ENCODE measurements at regions not wholly inside any gene's neighbourhood (a gene's known extent, or its start where the extent isn't known, plus 50 kb on each side); places are given as distances from the start of the nearest gene placed in this dataset.

DNA sequence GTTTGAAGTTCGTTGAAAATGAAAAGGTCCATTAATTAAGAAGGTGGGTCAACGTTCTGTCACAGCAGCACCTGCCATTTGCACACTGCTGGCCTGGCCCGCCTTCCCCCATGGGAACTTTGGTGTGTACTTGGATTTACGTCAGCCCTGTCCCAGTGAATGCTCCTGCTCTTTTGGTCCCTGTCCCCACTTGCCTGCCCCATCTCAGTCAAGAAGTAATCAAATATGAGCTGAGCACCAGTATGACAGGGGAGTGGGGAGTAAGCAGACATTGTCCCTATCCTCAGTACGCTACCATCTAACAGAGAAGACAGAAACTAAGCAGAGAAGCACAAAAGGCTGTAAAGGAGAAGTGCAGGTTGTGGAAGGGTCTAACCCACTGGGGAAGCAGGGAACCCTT lies 65.1 kb downstream of the SLC4A3 start:
- Histone ChIP-seq H3K36me3 (ENCODE audit: control insufficient read depth in 5 of 5, insufficient read depth in 5 of 5, low read length in 5 of 5) (no peaks in the 10 kb centered on the region), H3K4me1 (ENCODE audit: control insufficient read depth in 5 of 5, insufficient read depth in 5 of 5, low read length in 5 of 5) (peaks cover 0 to 6% (median 3%) of the 10 kb centered on the region in 5 donors), H3K9me3 (ENCODE audit: control insufficient read depth in 5 of 5, low read length in 5 of 5) (no peaks in the 10 kb centered on the region), H3K27me3 (ENCODE audit: control insufficient read depth in 5 of 5, insufficient read depth in 4 of 5, low read length in 5 of 5) (peaks cover 0 to 13% (median 8%) of the 10 kb centered on the region in 5 donors), H3K9ac (ENCODE audit: low read length in 5 of 5) (no peak overlapping the region), H3K4me3 (ENCODE audit: low read depth in 1 of 5, low read length in 5 of 5) (no peak overlapping the region), H3K27ac (ENCODE audit: low read depth, low read length) (no peak overlapping the region)

GRCh38 chr2:219695145-219695709 lies 67.8 kb downstream of the SLC4A3 start:
- no peaks in the 10 kb centered on the region for H3K36me3 ChIP-seq (ENCODE audit: control insufficient read depth in 5 of 5, insufficient read depth in 5 of 5, low read length in 5 of 5)
- no peak overlapping the region for H3K9ac ChIP-seq (ENCODE audit: low read length in 5 of 5)
- H3K27me3 ChIP-seq (ENCODE audit: control insufficient read depth in 5 of 5, insufficient read depth in 4 of 5, low read length in 5 of 5), result peaks cover 0 to 7% (median 4%) of the 10 kb centered on the region in 5 donors
- H3K4me3 ChIP-seq (ENCODE audit: low read depth in 1 of 5, low read length in 5 of 5), result no peak overlapping the region
- H3K9me3 ChIP-seq (ENCODE audit: control insufficient read depth in 5 of 5, low read length in 5 of 5), result no peaks in the 10 kb centered on the region
- H3K4me1 ChIP-seq (ENCODE audit: control insufficient read depth in 5 of 5, insufficient read depth in 5 of 5, low read length in 5 of 5), result no peaks in the 10 kb centered on the region
- H3K27ac ChIP-seq (ENCODE audit: low read depth, low read length), result no peak overlapping the region

DNA sequence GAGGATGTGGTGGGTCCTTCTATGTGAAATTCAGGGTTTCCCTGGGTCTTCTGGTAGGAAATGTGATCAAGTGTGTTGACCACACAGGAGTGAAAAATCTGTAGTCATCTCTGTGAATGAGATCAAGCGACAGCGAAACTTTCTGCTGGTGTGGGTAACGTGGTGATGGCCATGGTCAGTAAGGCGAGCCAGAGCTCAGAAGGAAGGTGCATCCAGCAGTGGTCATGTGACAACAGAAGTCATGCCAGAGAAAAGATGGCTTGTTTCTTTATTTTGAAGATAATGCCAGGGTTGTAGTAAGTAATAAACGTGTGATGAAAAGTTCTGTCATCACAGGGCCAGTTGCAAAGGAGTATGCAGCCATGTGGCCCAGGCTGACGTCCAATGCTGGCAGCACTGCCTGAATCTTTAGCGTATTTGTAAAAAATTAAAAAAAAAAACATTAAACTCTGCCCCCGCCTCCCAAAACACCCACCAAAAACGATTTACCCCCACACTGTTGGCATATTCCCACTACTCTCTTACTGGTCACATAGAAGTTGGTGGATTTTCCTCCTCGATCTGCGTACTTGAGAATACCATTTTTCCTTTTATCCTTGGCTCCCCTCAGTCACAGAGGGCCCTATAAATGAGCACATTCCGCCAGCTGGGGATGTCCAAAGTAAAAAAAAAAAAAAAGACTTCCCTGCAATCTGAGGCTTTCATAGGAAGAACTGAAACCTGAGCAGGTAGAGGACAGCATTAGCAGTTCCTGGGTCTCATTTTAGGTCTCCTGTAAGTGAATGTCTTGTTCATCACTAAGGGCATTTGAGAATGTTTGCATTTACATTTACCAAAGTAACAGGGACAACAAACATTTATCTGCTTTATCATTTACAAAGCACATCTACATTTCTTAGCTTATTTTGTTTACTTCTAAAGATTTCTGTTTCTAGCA lies 70.6 kb downstream of the SLC4A3 start:
- H3K27ac ChIP-seq (ENCODE audit: low read depth, low read length), result no peak overlapping the region
- H3K4me1 ChIP-seq (ENCODE audit: control insufficient read depth in 5 of 5, insufficient read depth in 5 of 5, low read length in 5 of 5), result peaks cover 0 to 4% (median 0%) of the 10 kb centered on the region in 5 donors
- H3K4me3 ChIP-seq (ENCODE audit: low read depth in 1 of 5, low read length in 5 of 5), result no peak overlapping the region
- no peak overlapping the region for H3K9ac ChIP-seq (ENCODE audit: low read length in 5 of 5)
- no peaks in the 10 kb centered on the region for H3K9me3 ChIP-seq (ENCODE audit: control insufficient read depth in 5 of 5, low read length in 5 of 5)
- H3K36me3 ChIP-seq (ENCODE audit: control insufficient read depth in 5 of 5, insufficient read depth in 5 of 5, low read length in 5 of 5), result no peaks in the 10 kb centered on the region
- H3K27me3 ChIP-seq (ENCODE audit: control insufficient read depth in 5 of 5, insufficient read depth in 4 of 5, low read length in 5 of 5), result peaks cover 0 to 10% (median 4%) of the 10 kb centered on the region in 5 donors

DNA sequence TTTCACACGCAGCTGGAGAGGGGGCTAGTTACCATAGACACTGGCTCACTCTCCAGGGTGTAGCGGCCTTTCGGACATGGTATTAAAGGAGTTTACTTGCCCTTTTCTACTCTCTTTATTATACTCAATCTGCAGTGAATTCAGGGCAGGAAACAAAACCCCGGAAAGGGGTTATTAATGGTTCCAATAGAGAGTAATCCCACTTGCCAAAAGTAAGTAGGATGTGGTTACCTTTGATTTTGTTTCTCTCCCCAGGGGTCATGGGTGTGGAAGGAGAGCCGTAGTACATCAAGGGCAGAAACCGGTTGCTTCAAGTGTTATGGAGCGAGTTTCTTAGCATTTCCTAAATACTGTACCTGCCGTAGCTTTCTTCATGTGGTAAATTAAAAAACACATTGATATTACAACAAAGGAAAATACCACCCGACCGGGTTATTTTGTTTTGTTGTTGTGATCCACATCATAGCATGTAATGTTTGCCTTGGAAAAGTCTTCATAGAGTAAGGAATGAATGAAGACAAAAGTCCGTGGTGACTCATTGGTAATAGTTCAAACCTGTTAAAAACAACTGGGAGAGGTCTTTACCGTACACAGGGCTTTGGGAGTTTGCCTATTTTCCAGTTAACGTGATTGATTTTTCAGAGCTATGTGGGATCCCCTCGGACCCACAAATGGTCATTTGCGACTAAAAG lies 71.5 kb downstream of the SLC4A3 start:
- no peaks in the 10 kb centered on the region for H3K9me3 ChIP-seq (ENCODE audit: control insufficient read depth in 5 of 5, low read length in 5 of 5)
- H3K27me3 ChIP-seq (ENCODE audit: control insufficient read depth in 5 of 5, insufficient read depth in 4 of 5, low read length in 5 of 5), result peaks cover 0 to 16% (median 7%) of the 10 kb centered on the region in 5 donors

GRCh38 chr2:219699440-219699821 lies 72.0 kb downstream of the SLC4A3 start:
- Histone ChIP-seq H3K27me3 (ENCODE audit: control insufficient read depth in 5 of 5, insufficient read depth in 4 of 5, low read length in 5 of 5) (peaks cover 0 to 17% (median 7%) of the 10 kb centered on the region in 5 donors), H3K4me1 (ENCODE audit: control insufficient read depth in 5 of 5, insufficient read depth in 5 of 5, low read length in 5 of 5) (peaks cover 0 to 4% (median 0%) of the 10 kb centered on the region in 5 donors), H3K9ac (ENCODE audit: low read length in 5 of 5) (no peak overlapping the region), H3K36me3 (ENCODE audit: control insufficient read depth in 5 of 5, insufficient read depth in 5 of 5, low read length in 5 of 5) (no peaks in the 10 kb centered on the region), H3K4me3 (ENCODE audit: low read depth in 1 of 5, low read length in 5 of 5) (no peak overlapping the region), H3K9me3 (ENCODE audit: control insufficient read depth in 5 of 5, low read length in 5 of 5) (no peaks in the 10 kb centered on the region), H3K27ac (ENCODE audit: low read depth, low read length) (no peak overlapping the region)

More for the DNA sequence above, 71.5 kb downstream of the SLC4A3 start:
- Histone ChIP-seq H3K36me3 (ENCODE audit: control insufficient read depth in 5 of 5, insufficient read depth in 5 of 5, low read length in 5 of 5) (no peaks in the 10 kb centered on the region), H3K4me1 (ENCODE audit: control insufficient read depth in 5 of 5, insufficient read depth in 5 of 5, low read length in 5 of 5) (peaks cover 0 to 4% (median 0%) of the 10 kb centered on the region in 5 donors), H3K9ac (ENCODE audit: low read length in 5 of 5) (no peak overlapping the region), H3K4me3 (ENCODE audit: low read depth in 1 of 5, low read length in 5 of 5) (no peak overlapping the region), H3K27ac (ENCODE audit: low read depth, low read length) (no peak overlapping the region)

DNA sequence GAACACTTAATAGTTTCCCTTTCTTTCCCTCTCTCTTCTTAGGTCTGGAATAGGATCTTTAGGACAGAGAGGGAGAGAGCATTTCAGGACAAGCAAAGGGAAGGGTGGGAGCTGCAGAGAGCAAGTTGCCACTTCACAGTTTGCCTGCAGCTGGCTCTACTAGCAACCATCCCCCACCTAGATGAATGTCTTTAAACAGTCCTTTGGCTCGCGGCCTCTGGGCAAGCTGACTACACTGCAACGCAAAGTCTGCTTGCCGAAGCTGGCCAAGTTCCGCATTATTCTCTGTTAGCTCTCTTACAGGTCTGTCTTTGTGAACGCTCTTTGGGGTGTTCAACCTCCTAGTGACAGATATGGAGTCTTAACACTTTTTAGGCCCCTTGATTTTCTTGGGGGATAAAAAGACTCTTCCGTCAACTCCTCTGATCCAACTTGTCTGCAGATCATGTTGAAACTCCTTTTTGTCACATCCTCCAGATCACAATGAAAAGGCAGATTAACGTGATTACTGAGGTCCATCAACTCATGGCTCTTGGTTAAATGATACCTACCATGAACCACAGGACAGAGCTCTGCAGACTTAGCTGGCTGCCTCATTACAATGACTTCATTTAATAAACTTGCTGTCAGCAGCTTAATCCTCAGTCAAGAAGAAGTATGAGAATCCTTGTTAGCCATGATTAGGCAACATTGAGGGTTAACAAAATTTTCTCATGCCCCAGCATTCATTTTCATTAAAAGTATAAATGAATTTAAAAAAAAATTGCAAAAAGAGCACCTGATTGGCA lies 74.6 kb downstream of the SLC4A3 start:
- H3K27me3 ChIP-seq (ENCODE audit: control insufficient read depth in 5 of 5, insufficient read depth in 4 of 5, low read length in 5 of 5), result peaks cover 3 to 22% (median 16%) of the 10 kb centered on the region in 5 donors
- no peaks in the 10 kb centered on the region for H3K9me3 ChIP-seq (ENCODE audit: control insufficient read depth in 5 of 5, low read length in 5 of 5)
- H3K4me3 ChIP-seq (ENCODE audit: low read depth in 1 of 5, low read length in 5 of 5), result no peak overlapping the region
- H3K36me3 ChIP-seq (ENCODE audit: control insufficient read depth in 5 of 5, insufficient read depth in 5 of 5, low read length in 5 of 5), result no peaks in the 10 kb centered on the region
- H3K27ac ChIP-seq (ENCODE audit: low read depth, low read length), result no peak overlapping the region
- peaks cover 0 to 4% (median 0%) of the 10 kb centered on the region in 5 donors for H3K4me1 ChIP-seq (ENCODE audit: control insufficient read depth in 5 of 5, insufficient read depth in 5 of 5, low read length in 5 of 5)
- H3K9ac ChIP-seq (ENCODE audit: low read length in 5 of 5), result no peak overlapping the region

GRCh38 chr2:219702796-219703545 lies 75.5 kb downstream of the SLC4A3 start:
- peaks cover 0 to 4% (median 0%) of the 10 kb centered on the region in 5 donors for H3K4me1 ChIP-seq (ENCODE audit: control insufficient read depth in 5 of 5, insufficient read depth in 5 of 5, low read length in 5 of 5)
- no peak overlapping the region for H3K4me3 ChIP-seq (ENCODE audit: low read depth in 1 of 5, low read length in 5 of 5)
- no peak overlapping the region for H3K9ac ChIP-seq (ENCODE audit: low read length in 5 of 5)
- H3K27me3 ChIP-seq (ENCODE audit: control insufficient read depth in 5 of 5, insufficient read depth in 4 of 5, low read length in 5 of 5), result peaks cover 3 to 22% (median 16%) of the 10 kb centered on the region in 5 donors
- no peaks in the 10 kb centered on the region for H3K9me3 ChIP-seq (ENCODE audit: control insufficient read depth in 5 of 5, low read length in 5 of 5)
- H3K36me3 ChIP-seq (ENCODE audit: control insufficient read depth in 5 of 5, insufficient read depth in 5 of 5, low read length in 5 of 5), result no peaks in the 10 kb centered on the region
- no peak overlapping the region for H3K27ac ChIP-seq (ENCODE audit: low read depth, low read length)

DNA sequence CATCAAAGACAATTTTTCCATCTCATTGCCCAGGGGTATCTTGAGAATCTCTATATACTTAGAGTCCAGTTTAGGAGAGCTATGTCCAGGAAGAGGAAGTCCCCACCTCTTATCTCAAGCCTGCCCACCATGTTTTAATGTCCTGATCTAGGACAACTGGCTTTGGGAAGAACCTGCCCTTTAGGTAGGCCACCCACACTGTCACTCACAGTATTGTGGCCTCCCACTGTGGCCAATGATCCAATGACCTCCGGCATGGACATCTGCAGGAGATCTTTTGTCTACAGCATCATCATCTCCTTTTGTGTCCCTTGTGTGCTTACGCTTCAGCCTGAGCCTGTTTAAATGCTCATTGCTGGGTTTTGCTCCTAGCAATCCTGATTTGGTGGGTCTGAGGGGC lies 77.4 kb downstream of the SLC4A3 start:
- Histone ChIP-seq H3K27ac (ENCODE audit: low read depth, low read length) (no peak overlapping the region), H3K4me1 (ENCODE audit: control insufficient read depth in 5 of 5, insufficient read depth in 5 of 5, low read length in 5 of 5) (peaks cover 0 to 4% (median 0%) of the 10 kb centered on the region in 5 donors), H3K27me3 (ENCODE audit: control insufficient read depth in 5 of 5, insufficient read depth in 4 of 5, low read length in 5 of 5) (peaks cover 3 to 21% (median 16%) of the 10 kb centered on the region in 5 donors), H3K4me3 (ENCODE audit: low read depth in 1 of 5, low read length in 5 of 5) (no peak overlapping the region), H3K9me3 (ENCODE audit: control insufficient read depth in 5 of 5, low read length in 5 of 5) (no peaks in the 10 kb centered on the region), H3K9ac (ENCODE audit: low read length in 5 of 5) (no peak overlapping the region), H3K36me3 (ENCODE audit: control insufficient read depth in 5 of 5, insufficient read depth in 5 of 5, low read length in 5 of 5) (no peaks in the 10 kb centered on the region)

- Histone ChIP-seq H3K27me3 (ENCODE audit: control insufficient read depth in 5 of 5, insufficient read depth in 4 of 5, low read length in 5 of 5) (peaks cover 3 to 21% (median 16%) of the 10 kb centered on the region in 5 donors), H3K9ac (ENCODE audit: low read length in 5 of 5) (no peak overlapping the region), H3K4me1 (ENCODE audit: control insufficient read depth in 5 of 5, insufficient read depth in 5 of 5, low read length in 5 of 5) (peaks cover 0 to 2% (median 0%) of the 10 kb centered on the region in 5 donors), H3K27ac (ENCODE audit: low read depth, low read length) (no peak overlapping the region), H3K4me3 (ENCODE audit: low read depth in 1 of 5, low read length in 5 of 5) (no peak overlapping the region), H3K36me3 (ENCODE audit: control insufficient read depth in 5 of 5, insufficient read depth in 5 of 5, low read length in 5 of 5) (no peaks in the 10 kb centered on the region), H3K9me3 (ENCODE audit: control insufficient read depth in 5 of 5, low read length in 5 of 5) (no peaks in the 10 kb centered on the region)
Measured at GRCh38 chr2:219706823-219707281, 79.4 kb downstream of the SLC4A3 start.

All from subcutaneous abdominal adipose tissue (tissue), 5 donors.